ENCODE measurements at regions not wholly inside any gene's neighbourhood (a gene's known extent, or its start where the extent isn't known, plus 50 kb on each side); places are given as distances from the start of the nearest gene placed in this dataset.

GRCh38 chr16:6804461-6804860 lies 528.2 kb upstream of the RBFOX1 start:
- H3K27me3 ChIP-seq (ENCODE audit: low read length) = no peaks in the 10 kb centered on the region
- no peaks in the 10 kb centered on the region for H3K36me3 ChIP-seq (ENCODE audit: low read length)
- H3K4me2 ChIP-seq (ENCODE audit: low read depth, low read length, poor library complexity, severe bottlenecking) = no peak overlapping the region
- H3K79me2 ChIP-seq (ENCODE audit: insufficient read depth, low read length) = no peaks in the 10 kb centered on the region
- H3K27ac ChIP-seq (ENCODE audit: low read depth, low read length) = no peak overlapping the region
- H3K9me2 ChIP-seq (replicated peaks; ENCODE audit: insufficient read depth, low read length) = no peaks in the 10 kb centered on the region
- no peak overlapping the region for H2AFZ ChIP-seq (ENCODE audit: low read depth, low read length, severe bottlenecking)
- no peak for TF ChIP-seq CTCF (IDR thresholded peaks at IDR 0.05; ENCODE audit: insufficient read depth, low read length, poor library complexity, severe bottlenecking)
- no peak overlapping the region for H3K4me3 ChIP-seq (ENCODE audit: insufficient read depth, low read length, poor library complexity, severe bottlenecking)
- no peaks in the 10 kb centered on the region for H3F3A ChIP-seq (ENCODE audit: insufficient read depth)
- no peaks in the 10 kb centered on the region for H3K9me3 ChIP-seq (ENCODE audit: insufficient read depth, low read length)
- no peaks in the 10 kb centered on the region for H4K20me1 ChIP-seq (ENCODE audit: low read depth, low read length)
- no peak overlapping the region for H3K9ac ChIP-seq (ENCODE audit: low read length)

DNA sequence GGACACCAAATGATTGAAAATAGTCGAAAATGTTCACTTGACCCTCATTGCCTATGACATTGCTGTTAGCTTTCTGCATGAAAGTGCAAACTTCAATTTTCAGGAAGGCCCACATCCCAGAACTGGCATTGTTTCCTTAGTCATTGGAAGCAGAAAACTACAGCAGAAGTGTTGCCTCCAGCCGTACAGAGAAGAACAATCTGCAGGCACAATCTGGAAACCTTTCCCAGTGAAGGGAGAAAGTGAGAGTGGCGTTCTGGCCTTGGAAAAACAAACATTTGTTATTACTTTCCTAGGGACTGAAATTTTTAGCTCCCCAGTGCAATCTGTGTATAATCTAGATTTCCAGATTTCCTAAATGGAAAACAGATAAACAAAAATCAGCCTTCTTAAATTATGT lies 529.5 kb upstream of the RBFOX1 start:
- H4K20me1 ChIP-seq (ENCODE audit: low read depth, low read length) = no peaks in the 10 kb centered on the region
- H3K9ac ChIP-seq (ENCODE audit: low read length) = no peak overlapping the region
- TF ChIP-seq EZH2phosphoT487 (conservative IDR thresholded peaks at IDR 0.05; ENCODE audit: low read length) (no peak), CTCF (IDR thresholded peaks at IDR 0.05; ENCODE audit: insufficient read depth, low read length, poor library complexity, severe bottlenecking) (no peak)
- no peak overlapping the region for H3K4me3 ChIP-seq (ENCODE audit: insufficient read depth, low read length, poor library complexity, severe bottlenecking)
- no peaks in the 10 kb centered on the region for H3K79me2 ChIP-seq (ENCODE audit: insufficient read depth, low read length)
- no peaks in the 10 kb centered on the region for H3K9me3 ChIP-seq (ENCODE audit: insufficient read depth, low read length)
- no peak overlapping the region for H3K4me2 ChIP-seq (ENCODE audit: low read depth, low read length, poor library complexity, severe bottlenecking)
- H3F3A ChIP-seq (ENCODE audit: insufficient read depth) = no peaks in the 10 kb centered on the region
- no peak overlapping the region for H2AFZ ChIP-seq (ENCODE audit: low read depth, low read length, severe bottlenecking)
- no peaks in the 10 kb centered on the region for H3K9me2 ChIP-seq (replicated peaks; ENCODE audit: insufficient read depth, low read length)
- H3K27ac ChIP-seq (ENCODE audit: low read depth, low read length) = no peak overlapping the region
- H3K27me3 ChIP-seq (ENCODE audit: low read length) = no peaks in the 10 kb centered on the region
- no peaks in the 10 kb centered on the region for H3K36me3 ChIP-seq (ENCODE audit: low read length)

GRCh38 chr16:6797223-6797622 lies 535.4 kb upstream of the RBFOX1 start:
- Histone ChIP-seq H3K9ac (ENCODE audit: low read length) (no peak overlapping the region), H2AFZ (ENCODE audit: low read depth, low read length, severe bottlenecking) (no peak overlapping the region), H3K9me2 (replicated peaks; ENCODE audit: insufficient read depth, low read length) (no peaks in the 10 kb centered on the region), H4K20me1 (ENCODE audit: low read depth, low read length) (no peaks in the 10 kb centered on the region), H3K9me3 (ENCODE audit: insufficient read depth, low read length) (no peaks in the 10 kb centered on the region), H3F3A (ENCODE audit: insufficient read depth) (no peaks in the 10 kb centered on the region), H3K36me3 (ENCODE audit: low read length) (no peaks in the 10 kb centered on the region), H3K27me3 (ENCODE audit: low read length) (no peaks in the 10 kb centered on the region), H3K27ac (ENCODE audit: low read depth, low read length) (no peak overlapping the region), H3K4me2 (ENCODE audit: low read depth, low read length, poor library complexity, severe bottlenecking) (no peak overlapping the region), H3K79me2 (ENCODE audit: insufficient read depth, low read length) (no peaks in the 10 kb centered on the region), H3K4me3 (ENCODE audit: insufficient read depth, low read length, poor library complexity, severe bottlenecking) (no peak overlapping the region)
- TF ChIP-seq CTCF (IDR thresholded peaks at IDR 0.05; ENCODE audit: insufficient read depth, low read length, poor library complexity, severe bottlenecking) = no peak
- no peak for TF ChIP-seq EZH2phosphoT487 (conservative IDR thresholded peaks at IDR 0.05; ENCODE audit: low read length)

DNA sequence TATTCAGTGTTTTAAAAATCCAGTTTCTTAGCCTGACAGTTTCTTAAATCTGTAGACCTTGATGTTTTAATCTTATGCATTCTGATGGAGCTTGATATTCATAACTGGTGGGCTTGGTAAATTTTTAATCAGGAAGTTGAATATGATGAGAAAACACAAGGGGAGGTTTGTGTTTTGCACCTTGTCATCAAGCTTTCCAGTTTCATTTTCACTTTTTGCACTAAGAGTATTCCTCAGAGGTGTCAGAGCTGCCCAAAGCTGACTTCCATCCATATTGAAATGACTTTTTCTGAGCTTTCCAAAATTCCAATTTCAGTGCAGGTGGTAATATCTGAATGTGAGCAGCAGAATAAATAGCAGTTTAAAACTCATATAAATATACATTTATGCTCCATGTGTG lies 555.0 kb upstream of the RBFOX1 start:
- H2AFZ ChIP-seq (ENCODE audit: low read depth, low read length, severe bottlenecking) = no peak overlapping the region
- H3K9ac ChIP-seq (ENCODE audit: low read length) = no peak overlapping the region
- H3K36me3 ChIP-seq (ENCODE audit: low read length) = no peaks in the 10 kb centered on the region
- no peaks in the 10 kb centered on the region for H3K9me3 ChIP-seq (ENCODE audit: insufficient read depth, low read length)
- no peaks in the 10 kb centered on the region for H3K79me2 ChIP-seq (ENCODE audit: insufficient read depth, low read length)
- H3K4me2 ChIP-seq (ENCODE audit: low read depth, low read length, poor library complexity, severe bottlenecking) = no peak overlapping the region
- no peak overlapping the region for H3K4me3 ChIP-seq (ENCODE audit: insufficient read depth, low read length, poor library complexity, severe bottlenecking)
- no peak overlapping the region for H3K27ac ChIP-seq (ENCODE audit: low read depth, low read length)
- H3K27me3 ChIP-seq (ENCODE audit: low read length) = no peaks in the 10 kb centered on the region
- H3K9me2 ChIP-seq (replicated peaks; ENCODE audit: insufficient read depth, low read length) = no peaks in the 10 kb centered on the region
- TF ChIP-seq CTCF (IDR thresholded peaks at IDR 0.05; ENCODE audit: insufficient read depth, low read length, poor library complexity, severe bottlenecking) = no peak
- TF ChIP-seq EZH2phosphoT487 (conservative IDR thresholded peaks at IDR 0.05; ENCODE audit: low read length) = no peak
- H4K20me1 ChIP-seq (ENCODE audit: low read depth, low read length) = no peaks in the 10 kb centered on the region
- no peaks in the 10 kb centered on the region for H3F3A ChIP-seq (ENCODE audit: insufficient read depth)

Data from SU-DHL-6 (cell line).